ENCODE measurements at regions not wholly inside any gene's neighbourhood (a gene's known extent, or its start where the extent isn't known, plus 50 kb on each side); places are given as distances from the start of the nearest gene placed in this dataset.

GRCh38 chr12:64951944-64952343 lies 127.5 kb downstream of the TBC1D30 start:
- H4K20me1 ChIP-seq (ENCODE audit: control insufficient read depth, extremely low read depth, insufficient read depth, low read length), result no peaks in the 10 kb centered on the region
- no peak for TF ChIP-seq EZH2 (IDR thresholded peaks at IDR 0.05; ENCODE audit: low read length, missing control alignments)
- TF ChIP-seq CTCF (conservative IDR thresholded peaks at IDR 0.05 in 1 of 2, IDR thresholded peaks at IDR 0.05 in 1 of 2; ENCODE audit: low read depth in 1 of 2, low read length in 2 of 2), result no peak
- peaks cover 2% of the 10 kb centered on the region for H3K27me3 ChIP-seq (ENCODE audit: control insufficient read depth, insufficient read depth, low read length)
- H3K36me3 ChIP-seq (ENCODE audit: control insufficient read depth, insufficient read depth, low read length), result no peaks in the 10 kb centered on the region
- H3K4me3 ChIP-seq (replicated peaks in 1 of 4; ENCODE audit: control extremely low read depth in 1 of 4, insufficient read depth in 1 of 4, low read depth in 3 of 4, low read length in 4 of 4), result no peak overlapping the region
- no peak for DNase-seq (ENCODE audit: low read depth in 2 of 2)
- H3K9me3 ChIP-seq (ENCODE audit: control insufficient read depth, insufficient read depth, low read depth, low read length), result no peaks in the 10 kb centered on the region
- H3K27ac ChIP-seq (ENCODE audit: insufficient read depth, low read length), result no peak overlapping the region
- H3K9ac ChIP-seq (ENCODE audit: insufficient read depth, low read length), result no peak overlapping the region
- no peaks in the 10 kb centered on the region for H3K4me1 ChIP-seq (ENCODE audit: control insufficient read depth, extremely low read depth, insufficient read depth, low read length)
- H2AFZ ChIP-seq (ENCODE audit: low read length), result no peak overlapping the region
- H3K4me2 ChIP-seq (ENCODE audit: extremely low read depth, insufficient read depth, low read length), result no peak overlapping the region
- no peaks in the 10 kb centered on the region for H3K79me2 ChIP-seq (ENCODE audit: control insufficient read depth, insufficient read depth, low read length)

GRCh38 chr12:64955746-64956145 lies 131.3 kb downstream of the TBC1D30 start:
- Histone ChIP-seq H3K27ac (ENCODE audit: insufficient read depth, low read length) (no peak overlapping the region), H2AFZ (ENCODE audit: low read length) (no peak overlapping the region), H3K9me3 (ENCODE audit: control insufficient read depth, insufficient read depth, low read depth, low read length) (no peaks in the 10 kb centered on the region), H3K4me1 (ENCODE audit: control insufficient read depth, extremely low read depth, insufficient read depth, low read length) (no peaks in the 10 kb centered on the region), H3K4me3 (replicated peaks in 1 of 4; ENCODE audit: control extremely low read depth in 1 of 4, insufficient read depth in 1 of 4, low read depth in 3 of 4, low read length in 4 of 4) (no peak overlapping the region), H3K27me3 (ENCODE audit: control insufficient read depth, insufficient read depth, low read length) (peaks cover 5% of the 10 kb centered on the region), H3K9ac (ENCODE audit: insufficient read depth, low read length) (no peak overlapping the region), H3K36me3 (ENCODE audit: control insufficient read depth, insufficient read depth, low read length) (no peaks in the 10 kb centered on the region), H4K20me1 (ENCODE audit: control insufficient read depth, extremely low read depth, insufficient read depth, low read length) (no peaks in the 10 kb centered on the region), H3K4me2 (ENCODE audit: extremely low read depth, insufficient read depth, low read length) (no peak overlapping the region), H3K79me2 (ENCODE audit: control insufficient read depth, insufficient read depth, low read length) (no peaks in the 10 kb centered on the region)
- TF ChIP-seq CTCF (conservative IDR thresholded peaks at IDR 0.05 in 1 of 2, IDR thresholded peaks at IDR 0.05 in 1 of 2; ENCODE audit: low read depth in 1 of 2, low read length in 2 of 2), result no peak
- no peak for TF ChIP-seq EZH2 (IDR thresholded peaks at IDR 0.05; ENCODE audit: low read length, missing control alignments)
- DNase-seq (ENCODE audit: low read depth in 2 of 2), result no peak

- H3K4me3 ChIP-seq (replicated peaks in 1 of 4; ENCODE audit: control extremely low read depth in 1 of 4, insufficient read depth in 1 of 4, low read depth in 3 of 4, low read length in 4 of 4), result no peak overlapping the region
- no peak overlapping the region for H2AFZ ChIP-seq (ENCODE audit: low read length)
- no peaks in the 10 kb centered on the region for H3K79me2 ChIP-seq (ENCODE audit: control insufficient read depth, insufficient read depth, low read length)
- H3K4me2 ChIP-seq (ENCODE audit: extremely low read depth, insufficient read depth, low read length), result no peak overlapping the region
- no peak overlapping the region for H3K27ac ChIP-seq (ENCODE audit: insufficient read depth, low read length)
- H4K20me1 ChIP-seq (ENCODE audit: control insufficient read depth, extremely low read depth, insufficient read depth, low read length), result no peaks in the 10 kb centered on the region
- DNase-seq (ENCODE audit: low read depth in 2 of 2), result no peak
- no peaks in the 10 kb centered on the region for H3K27me3 ChIP-seq (ENCODE audit: control insufficient read depth, insufficient read depth, low read length)
- TF ChIP-seq CTCF (conservative IDR thresholded peaks at IDR 0.05 in 1 of 2, IDR thresholded peaks at IDR 0.05 in 1 of 2; ENCODE audit: low read depth in 1 of 2, low read length in 2 of 2) (no peak), EZH2 (IDR thresholded peaks at IDR 0.05; ENCODE audit: low read length, missing control alignments) (no peak)
- no peaks in the 10 kb centered on the region for H3K36me3 ChIP-seq (ENCODE audit: control insufficient read depth, insufficient read depth, low read length)
- H3K9me3 ChIP-seq (ENCODE audit: control insufficient read depth, insufficient read depth, low read depth, low read length), result no peaks in the 10 kb centered on the region
- H3K4me1 ChIP-seq (ENCODE audit: control insufficient read depth, extremely low read depth, insufficient read depth, low read length), result no peaks in the 10 kb centered on the region
- no peak overlapping the region for H3K9ac ChIP-seq (ENCODE audit: insufficient read depth, low read length)
Observed at GRCh38 chr12:64965920-64966319, 141.5 kb downstream of the TBC1D30 start.

Measured in fibroblast of lung (primary cell).